ENCODE measurements at regions not wholly inside any gene's neighbourhood (a gene's known extent, or its start where the extent isn't known, plus 50 kb on each side); places are given as distances from the start of the nearest gene placed in this dataset.

DNA sequence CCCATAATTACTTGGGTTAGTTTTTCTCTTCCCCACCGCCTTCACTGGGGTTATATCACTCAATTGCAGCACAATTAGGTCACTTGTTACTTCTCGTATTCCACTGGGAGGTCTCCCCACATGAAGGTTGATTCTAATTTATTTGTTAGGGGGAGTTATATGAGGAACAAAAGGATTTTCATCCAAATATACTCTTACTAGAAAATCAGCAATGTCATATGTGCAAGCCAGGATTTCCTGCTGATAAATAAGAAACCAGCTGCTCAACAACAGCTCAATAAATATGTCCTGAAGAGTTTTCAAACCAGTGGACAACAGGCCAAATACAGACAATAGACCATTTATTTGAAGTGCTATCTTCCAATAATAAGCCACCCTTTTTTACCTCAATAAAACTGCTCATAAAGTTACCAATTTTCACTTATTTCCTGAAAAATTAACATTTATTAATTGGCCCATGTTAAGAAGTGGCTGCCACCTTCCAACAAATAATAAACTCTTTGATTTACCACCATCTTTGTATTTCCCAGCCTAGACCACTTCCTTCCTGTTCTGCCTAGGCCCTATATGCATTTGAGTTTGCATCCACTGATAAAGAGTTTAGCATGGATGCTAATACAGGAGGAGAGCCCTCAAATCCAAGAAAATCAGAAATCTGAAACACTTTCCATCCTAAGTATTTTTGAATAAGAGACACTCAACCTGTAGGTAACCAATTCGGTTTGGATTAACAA lies 184.4 kb upstream of the SLC39A10 start:
- no peak overlapping the region for H3K4me3 ChIP-seq (ENCODE audit: control extremely low read depth in 1 of 5, extremely low read depth in 1 of 5, insufficient read depth in 1 of 5, low read depth in 2 of 5, low read length in 4 of 5)
- no peak overlapping the region for H2AFZ ChIP-seq (ENCODE audit: insufficient read depth, low read depth, low read length, poor library complexity, severe bottlenecking)
- no peak overlapping the region for H3K27ac Mint-ChIP-seq
- no peak overlapping the region for H3K9ac ChIP-seq (ENCODE audit: low read length)
- TF ChIP-seq, protein P1, sequence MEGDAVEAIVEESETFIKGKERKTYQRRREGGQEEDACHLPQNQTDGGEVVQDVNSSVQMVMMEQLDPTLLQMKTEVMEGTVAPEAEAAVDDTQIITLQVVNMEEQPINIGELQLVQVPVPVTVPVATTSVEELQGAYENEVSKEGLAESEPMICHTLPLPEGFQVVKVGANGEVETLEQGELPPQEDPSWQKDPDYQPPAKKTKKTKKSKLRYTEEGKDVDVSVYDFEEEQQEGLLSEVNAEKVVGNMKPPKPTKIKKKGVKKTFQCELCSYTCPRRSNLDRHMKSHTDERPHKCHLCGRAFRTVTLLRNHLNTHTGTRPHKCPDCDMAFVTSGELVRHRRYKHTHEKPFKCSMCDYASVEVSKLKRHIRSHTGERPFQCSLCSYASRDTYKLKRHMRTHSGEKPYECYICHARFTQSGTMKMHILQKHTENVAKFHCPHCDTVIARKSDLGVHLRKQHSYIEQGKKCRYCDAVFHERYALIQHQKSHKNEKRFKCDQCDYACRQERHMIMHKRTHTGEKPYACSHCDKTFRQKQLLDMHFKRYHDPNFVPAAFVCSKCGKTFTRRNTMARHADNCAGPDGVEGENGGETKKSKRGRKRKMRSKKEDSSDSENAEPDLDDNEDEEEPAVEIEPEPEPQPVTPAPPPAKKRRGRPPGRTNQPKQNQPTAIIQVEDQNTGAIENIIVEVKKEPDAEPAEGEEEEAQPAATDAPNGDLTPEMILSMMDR (IDR thresholded peaks at IDR 0.05) = no peak
- peaks cover 3% of the 10 kb centered on the region for H3K9me3 Mint-ChIP-seq (ENCODE audit: insufficient read depth)
- H3K27me3 Mint-ChIP-seq = no peaks in the 10 kb centered on the region
- H3K4me2 ChIP-seq (replicated peaks; ENCODE audit: low read depth, low read length, poor library complexity, severe bottlenecking) = no peak overlapping the region
- ChIA-PET POLR2A (interaction anchor here (0.7 kb wide), 1 partner anchor 70 kb away, joined by 7 read pairs; no protein-coding TSS in a partner anchor), CTCF (no interaction called here)
- no peak overlapping the region for H3K4me3 Mint-ChIP-seq
- H3K27me3 ChIP-seq (replicated peaks in 1 of 4; ENCODE audit: control extremely low read depth in 1 of 4, control insufficient read depth in 3 of 4, insufficient read depth in 4 of 4, low read length in 3 of 4) = no peaks in the 10 kb centered on the region
- no peak overlapping the region for H3K27ac ChIP-seq (ENCODE audit: low read length in 2 of 2)
- no peaks in the 10 kb centered on the region for H3K36me3 ChIP-seq (replicated peaks in 1 of 2; ENCODE audit: control extremely low read depth in 1 of 2, control insufficient read depth in 1 of 2, extremely low read depth in 1 of 2, insufficient read depth in 2 of 2, low read length in 1 of 2)
- H3K4me1 Mint-ChIP-seq = peaks cover 13% of the 10 kb centered on the region
- H3K79me2 ChIP-seq (ENCODE audit: control insufficient read depth, insufficient read depth, low read length) = no peaks in the 10 kb centered on the region
- no peaks in the 10 kb centered on the region for H4K20me1 ChIP-seq (ENCODE audit: control insufficient read depth, insufficient read depth, low read length, poor library complexity, severe bottlenecking)
- ATAC-seq (ENCODE audit: low read depth) = no peak
- no CpG with 5 or more reads among the region's 3 CpGs for WGBS (ENCODE audit: insufficient coverage)
- intact Hi-C loops (cut with micrococcal nuclease) = no loop called here
- H3K9me3 ChIP-seq (ENCODE audit: control extremely low read depth in 1 of 3, control insufficient read depth in 2 of 3, insufficient read depth in 1 of 3, low read length in 2 of 3) = no peaks in the 10 kb centered on the region
- no peak for DNase-seq
- H3K4me1 ChIP-seq (ENCODE audit: control insufficient read depth in 2 of 2, insufficient read depth in 2 of 2, low read length in 2 of 2) = peaks cover 34 to 38% of the 10 kb centered on the region in 2 donors

DNA sequence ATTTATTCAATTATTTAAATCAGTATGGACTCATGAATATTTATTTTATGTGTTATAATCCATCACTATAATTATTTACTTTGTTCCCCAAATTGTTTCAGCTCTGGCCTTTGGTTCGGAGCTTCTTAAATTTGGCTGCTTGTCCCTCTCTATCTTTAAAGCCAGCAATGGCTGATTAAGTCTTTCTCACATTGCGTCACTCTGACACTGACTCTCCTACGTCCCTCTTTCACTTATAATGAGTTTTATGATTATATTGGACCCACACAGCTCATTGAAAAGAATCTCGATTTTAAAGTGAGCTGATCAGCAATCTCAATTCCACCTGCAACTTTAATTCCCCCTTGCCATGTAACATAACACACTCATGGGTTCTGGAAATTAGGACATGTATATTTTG lies 185.2 kb upstream of the SLC39A10 start:
- Mint-ChIP-seq H3K4me1 (peaks cover 8% of the 10 kb centered on the region), H3K27me3 (no peaks in the 10 kb centered on the region), H3K9me3 (ENCODE audit: insufficient read depth) (no peaks in the 10 kb centered on the region), H3K27ac (no peak overlapping the region), H3K4me3 (no peak overlapping the region)
- Histone ChIP-seq H3K4me3 (ENCODE audit: control extremely low read depth in 1 of 5, extremely low read depth in 1 of 5, insufficient read depth in 1 of 5, low read depth in 2 of 5, low read length in 4 of 5) (no peak overlapping the region), H3K27ac (ENCODE audit: low read length in 2 of 2) (no peak overlapping the region), H3K9ac (ENCODE audit: low read length) (no peak overlapping the region), H3K36me3 (replicated peaks in 1 of 2; ENCODE audit: control extremely low read depth in 1 of 2, control insufficient read depth in 1 of 2, extremely low read depth in 1 of 2, insufficient read depth in 2 of 2, low read length in 1 of 2) (no peaks in the 10 kb centered on the region), H3K4me2 (replicated peaks; ENCODE audit: low read depth, low read length, poor library complexity, severe bottlenecking) (no peak overlapping the region), H3K9me3 (ENCODE audit: control extremely low read depth in 1 of 3, control insufficient read depth in 2 of 3, insufficient read depth in 1 of 3, low read length in 2 of 3) (no peaks in the 10 kb centered on the region), H2AFZ (ENCODE audit: insufficient read depth, low read depth, low read length, poor library complexity, severe bottlenecking) (no peak overlapping the region), H3K4me1 (ENCODE audit: control insufficient read depth in 2 of 2, insufficient read depth in 2 of 2, low read length in 2 of 2) (peaks cover 35 to 36% of the 10 kb centered on the region in 2 donors), H3K79me2 (ENCODE audit: control insufficient read depth, insufficient read depth, low read length) (no peaks in the 10 kb centered on the region), H3K27me3 (replicated peaks in 1 of 4; ENCODE audit: control extremely low read depth in 1 of 4, control insufficient read depth in 3 of 4, insufficient read depth in 4 of 4, low read length in 3 of 4) (no peaks in the 10 kb centered on the region), H4K20me1 (ENCODE audit: control insufficient read depth, insufficient read depth, low read length, poor library complexity, severe bottlenecking) (no peaks in the 10 kb centered on the region)
- no CpG with 5 or more reads among the region's 4 CpGs for WGBS (ENCODE audit: insufficient coverage)
- POLR2A ChIA-PET = no interaction called here
- intact Hi-C loops (cut with micrococcal nuclease) = no loop called here
- CTCF ChIA-PET = no interaction called here
- ATAC-seq (ENCODE audit: low read depth) (no peak), DNase-seq (no peak)
- no peak for TF ChIP-seq EZH2 (IDR thresholded peaks at IDR 0.05; ENCODE audit: borderline replicate concordance, insufficient read depth, low read depth, low read length, poor library complexity, severe bottlenecking)
- TF ChIP-seq, protein P1 (IDR thresholded peaks at IDR 0.05) = no peak

All from B cell (primary cell).